GM12891 (cell line): ENCODE measurements at regions not wholly inside any gene's neighbourhood (a gene's known extent, or its start where the extent isn't known, plus 50 kb on each side); places are given as distances from the start of the nearest gene placed in this dataset.

Experiments used
- POLR2A ChIP-seq: IDR thresholded peaks from 2 replicates; pipeline ENCODE4 v1.6.1; 2011; ENCODE audit warnings: low read depth, low read length, control low read depth
- POLR2AphosphoS5 ChIP-seq: IDR thresholded peaks from 2 replicates; pipeline ENCODE4 v1.6.1; 2011; ENCODE audit warnings: low read depth, low read length, control low read depth
- SPI1 ChIP-seq: IDR thresholded peaks from 2 replicates; pipeline ENCODE4 v1.6.1; 2011; ENCODE audit warnings: low read depth, low read length, control low read depth

DNA sequence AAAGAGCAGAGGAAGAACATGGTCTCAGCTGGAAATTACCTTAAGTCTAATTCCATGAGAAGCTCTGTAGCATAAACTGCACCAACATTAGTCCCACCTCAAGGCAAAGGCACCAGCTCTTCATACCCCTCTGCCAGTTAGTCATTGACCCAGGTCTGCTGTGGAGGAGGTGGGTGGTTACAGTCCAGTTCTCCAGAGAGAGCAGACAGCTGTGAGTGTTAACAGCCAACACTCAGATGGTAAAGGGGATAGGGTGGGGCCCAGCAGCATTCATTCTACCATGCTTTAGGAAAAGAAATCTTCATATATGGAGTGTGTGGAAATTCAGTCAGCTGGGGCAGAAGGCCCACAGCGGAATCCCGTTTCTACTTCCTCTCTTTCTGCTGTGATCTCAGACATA lies 159.7 kb upstream of the FBXO11 start:
- TF ChIP-seq POLR2A: no peak
- TF ChIP-seq SPI1: no peak
- TF ChIP-seq POLR2AphosphoS5: no peak
